Omental fat pad (tissue), 3 donors: ENCODE measurements at regions not wholly inside any gene's neighbourhood (a gene's known extent, or its start where the extent isn't known, plus 50 kb on each side); places are given as distances from the start of the nearest gene placed in this dataset.

Source experiments
- ATAC-seq: fragments of 150-250 bp; one replicate; pipeline ENCODE4 v1.9.1; 2016; ENCODE audit warnings: mild to moderate bottlenecking, moderate library complexity; ENCODE audit not compliant: low FRiP score
- DNase-seq: peaks from one replicate; pipeline ENCODE4 v3.0.0-alpha.2; 2019; ENCODE audit warnings: low spot score
- CTCF ChIP-seq, 3 donors: fragments of 450-650 bp; IDR thresholded peaks; one replicate each; pipeline ENCODE4 v1.5.1; 2016 to 2017; ENCODE audit warnings: antibody characterized with exemption in 3 of 3, mild to moderate bottlenecking in 3 of 3, moderate library complexity in 2 of 3

GRCh38 chr7:17678896-17679295 lies 261.4 kb downstream of the SNX13 start:
- no peak for TF ChIP-seq CTCF (IDR thresholded peaks at IDR 0.05)
- ATAC-seq (no peak), DNase-seq (no peak)

- DNase-seq (no peak), ATAC-seq (no peak)
- TF ChIP-seq CTCF (IDR thresholded peaks at IDR 0.05): no peak
These were observed 260.8 kb downstream of the SNX13 start for GRCh38 chr7:17679458-17679857.

GRCh38 chr7:17680026-17680425 lies 260.3 kb downstream of the SNX13 start:
- no peak for TF ChIP-seq CTCF (IDR thresholded peaks at IDR 0.05)
- DNase-seq (peak; percentile 31), ATAC-seq (peak; percentile 91)

GRCh38 chr7:17680943-17681351 lies 259.3 kb downstream of the SNX13 start:
- no peak for TF ChIP-seq CTCF (IDR thresholded peaks at IDR 0.05)
- DNase-seq (no peak), ATAC-seq (no peak)

- ATAC-seq: no peak
- no peak for TF ChIP-seq CTCF (IDR thresholded peaks at IDR 0.05)
- DNase-seq: no peak
These were observed 258.3 kb downstream of the SNX13 start for GRCh38 chr7:17681965-17682364.

GRCh38 chr7:17682586-17682985 lies 257.7 kb downstream of the SNX13 start:
- no peak for DNase-seq
- ATAC-seq: no peak

More at GRCh38 chr7:17682586-17682985, 257.7 kb downstream of the SNX13 start:
- no peak for TF ChIP-seq CTCF (IDR thresholded peaks at IDR 0.05)
